Fibroblast of lung (primary cell): ENCODE measurements at regions not wholly inside any gene's neighbourhood (a gene's known extent, or its start where the extent isn't known, plus 50 kb on each side); places are given as distances from the start of the nearest gene placed in this dataset.

Source experiments
- EZH2 ChIP-seq: IDR thresholded peaks from 2 replicates; pipeline ENCODE4 v1.5.1; 2012; ENCODE audit warnings: low read length, control low read depth, mild to moderate bottlenecking; ENCODE audit errors: missing control alignments
- TF ChIP-seq, protein P1 (sequence below), 2 donors: IDR thresholded peaks in 1 of 2; conservative IDR thresholded peaks in 1 of 2; 1 replicate in 1 of 2; 2 replicates in 1 of 2; pipeline ENCODE4 v1.5.1; 2011 to 2012; ENCODE audit warnings: low read length in 2 of 2, control low read depth in 1 of 2, inconsistent platforms in 1 of 2, low read depth in 1 of 2, mild to moderate bottlenecking in 1 of 2

DNA sequence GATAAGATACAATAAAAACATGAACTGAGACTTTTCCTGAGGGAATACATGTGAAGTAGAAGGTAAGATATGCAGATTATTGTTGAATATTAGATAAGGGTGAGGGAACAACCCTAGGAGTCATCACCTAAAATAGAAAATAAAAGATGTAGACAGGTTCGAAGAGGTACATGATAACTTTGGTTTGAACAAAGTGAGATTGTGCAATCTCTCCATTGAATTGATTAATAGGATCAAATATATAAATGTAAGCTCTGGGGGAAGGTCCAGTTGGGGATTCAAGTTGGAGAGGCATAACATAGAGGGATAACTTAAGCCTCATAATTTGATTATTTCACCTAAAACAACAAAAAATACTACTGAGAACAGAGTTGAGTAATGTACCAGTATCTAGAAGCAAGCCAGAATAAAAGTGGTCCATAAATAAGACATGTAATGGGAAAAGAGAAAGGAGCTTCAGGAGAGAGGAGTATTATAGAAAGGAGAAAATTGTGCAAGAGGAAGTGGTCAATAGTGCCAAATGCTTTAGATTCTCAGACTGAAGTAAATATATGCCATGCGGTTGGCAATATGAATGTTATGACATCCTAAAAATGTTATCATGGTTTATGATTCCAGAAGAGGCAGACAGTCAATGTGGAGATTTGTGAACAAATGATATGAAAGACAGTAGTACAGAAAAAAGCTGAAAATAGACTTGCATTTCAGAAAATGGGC lies 282.3 kb upstream of the CHRM2 start:
- TF ChIP-seq, protein P1, sequence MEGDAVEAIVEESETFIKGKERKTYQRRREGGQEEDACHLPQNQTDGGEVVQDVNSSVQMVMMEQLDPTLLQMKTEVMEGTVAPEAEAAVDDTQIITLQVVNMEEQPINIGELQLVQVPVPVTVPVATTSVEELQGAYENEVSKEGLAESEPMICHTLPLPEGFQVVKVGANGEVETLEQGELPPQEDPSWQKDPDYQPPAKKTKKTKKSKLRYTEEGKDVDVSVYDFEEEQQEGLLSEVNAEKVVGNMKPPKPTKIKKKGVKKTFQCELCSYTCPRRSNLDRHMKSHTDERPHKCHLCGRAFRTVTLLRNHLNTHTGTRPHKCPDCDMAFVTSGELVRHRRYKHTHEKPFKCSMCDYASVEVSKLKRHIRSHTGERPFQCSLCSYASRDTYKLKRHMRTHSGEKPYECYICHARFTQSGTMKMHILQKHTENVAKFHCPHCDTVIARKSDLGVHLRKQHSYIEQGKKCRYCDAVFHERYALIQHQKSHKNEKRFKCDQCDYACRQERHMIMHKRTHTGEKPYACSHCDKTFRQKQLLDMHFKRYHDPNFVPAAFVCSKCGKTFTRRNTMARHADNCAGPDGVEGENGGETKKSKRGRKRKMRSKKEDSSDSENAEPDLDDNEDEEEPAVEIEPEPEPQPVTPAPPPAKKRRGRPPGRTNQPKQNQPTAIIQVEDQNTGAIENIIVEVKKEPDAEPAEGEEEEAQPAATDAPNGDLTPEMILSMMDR (conservative IDR thresholded peaks at IDR 0.05 in 1 of 2, IDR thresholded peaks at IDR 0.05 in 1 of 2; ENCODE audit: low read depth in 1 of 2, low read length in 2 of 2), result no peak
- TF ChIP-seq EZH2, result no peak
